Germinal center (tissue), 1 donor: ENCODE measurements at regions not wholly inside any gene's neighbourhood (a gene's known extent, or its start where the extent isn't known, plus 50 kb on each side); places are given as distances from the start of the nearest gene placed in this dataset.
"Not testable (repeated sequence)": the region's sequence is repeated elsewhere in the genome, so short reads cannot be mapped to it uniquely, and the experiment has no call there.

Source experiments
- DNase-seq: peaks from one replicate; pipeline ENCODE4 v3.0.0; 2012; ENCODE audit warnings: mixed read lengths, low spot score

DNA sequence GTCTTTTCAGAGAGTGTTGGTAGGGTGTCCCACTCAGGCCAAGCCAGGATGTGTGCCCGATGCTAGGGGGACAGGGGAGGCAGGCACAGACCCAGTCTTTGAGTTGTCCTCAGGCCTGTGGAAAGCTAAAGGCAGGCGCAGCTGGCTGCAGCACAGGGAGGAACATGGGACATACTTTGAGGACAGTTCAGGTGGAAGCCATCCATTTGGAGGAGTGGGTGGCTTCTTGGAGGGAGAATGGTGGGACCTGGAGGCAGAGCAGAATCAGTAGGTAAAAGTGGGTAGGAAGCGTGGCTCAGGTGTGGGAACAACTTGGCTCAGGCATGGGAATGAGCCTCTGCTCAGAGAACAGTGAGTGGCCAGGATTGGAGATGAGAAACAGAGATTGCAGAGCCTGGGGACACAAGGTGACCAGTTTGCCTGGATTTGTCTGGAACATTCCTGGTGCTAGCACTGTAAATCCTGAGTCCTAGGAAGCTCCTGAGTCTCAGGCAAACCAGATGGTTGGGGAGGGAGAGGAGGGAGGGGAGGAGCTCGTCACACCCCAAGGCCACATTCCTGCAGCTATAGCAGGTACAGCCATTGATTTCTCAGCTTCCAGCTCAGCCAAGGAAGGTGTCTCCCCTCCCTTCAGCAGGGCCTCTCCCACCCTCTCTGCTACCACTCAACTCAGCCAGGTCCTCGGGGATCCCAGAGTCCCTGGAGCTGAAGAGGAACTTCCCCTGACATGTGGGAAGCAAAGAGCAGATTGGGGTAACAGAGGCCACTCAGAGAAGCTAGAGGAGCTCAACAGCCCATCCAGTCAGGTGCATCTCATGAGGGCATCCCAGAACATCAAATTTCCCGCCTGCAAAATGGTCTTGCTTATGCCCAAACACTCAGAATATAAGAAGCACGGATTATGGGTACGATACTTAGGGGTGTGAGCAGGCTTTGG, 65.2 kb upstream of the TINAGL1 start:
- DNase-seq: no peak

DNA sequence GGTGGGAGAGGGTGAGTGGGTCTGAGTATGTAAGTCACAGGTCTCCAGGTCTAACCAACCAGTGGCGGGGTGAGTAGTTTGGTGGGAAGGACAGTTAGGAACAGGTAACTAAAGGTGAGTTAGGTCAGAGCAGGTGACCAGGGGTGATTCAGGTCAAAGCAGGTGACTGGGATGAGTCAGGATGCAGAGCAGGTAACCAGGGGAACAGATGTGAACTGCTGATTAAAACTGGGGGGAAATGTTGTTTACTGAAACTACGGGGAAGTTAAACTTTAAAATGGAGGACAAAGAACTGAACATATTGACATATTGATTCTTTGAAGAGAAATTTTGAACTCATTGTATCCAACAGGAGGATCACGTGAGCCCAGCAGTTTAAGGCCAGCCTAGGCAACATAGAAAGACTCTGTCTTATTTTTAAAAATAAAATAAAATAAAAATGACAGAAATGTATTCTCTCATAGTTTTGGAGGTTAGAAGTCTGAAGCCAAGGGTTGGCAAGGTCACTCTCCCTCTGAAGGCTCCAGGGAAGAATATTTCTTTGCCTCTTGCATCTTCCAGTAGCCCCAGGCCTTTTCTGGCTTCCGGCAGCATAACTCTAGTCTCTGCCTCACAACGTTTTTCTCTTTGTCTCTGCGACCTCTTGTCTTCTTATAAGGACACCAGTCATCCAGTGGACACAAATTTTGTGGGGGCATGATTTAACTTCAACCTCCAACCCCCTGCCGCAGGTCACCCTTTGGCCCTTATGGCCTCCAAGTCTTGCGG, 64.3 kb upstream of the TINAGL1 start:
- no peak for DNase-seq

DNA sequence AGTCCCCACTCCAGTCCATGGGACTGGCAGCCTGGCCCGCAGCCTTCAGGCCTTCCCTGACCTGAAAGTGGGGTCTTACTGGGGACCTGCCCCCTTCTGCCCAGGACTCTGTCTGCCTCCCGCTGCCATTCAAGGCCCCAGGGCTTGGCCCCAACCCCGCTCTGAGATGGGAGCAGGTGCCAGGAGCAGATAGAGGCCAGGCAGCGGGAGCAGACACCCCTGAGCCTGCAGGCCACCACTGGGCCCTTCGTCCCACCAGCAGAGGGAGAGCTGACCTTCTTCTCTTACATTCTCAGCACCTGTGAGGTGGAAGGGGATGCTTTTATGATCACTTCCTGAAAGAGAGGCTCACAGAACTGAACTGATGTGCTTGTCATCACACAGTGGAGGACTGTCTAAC, 62.2 kb upstream of the TINAGL1 start:
- DNase-seq: no peak

DNA sequence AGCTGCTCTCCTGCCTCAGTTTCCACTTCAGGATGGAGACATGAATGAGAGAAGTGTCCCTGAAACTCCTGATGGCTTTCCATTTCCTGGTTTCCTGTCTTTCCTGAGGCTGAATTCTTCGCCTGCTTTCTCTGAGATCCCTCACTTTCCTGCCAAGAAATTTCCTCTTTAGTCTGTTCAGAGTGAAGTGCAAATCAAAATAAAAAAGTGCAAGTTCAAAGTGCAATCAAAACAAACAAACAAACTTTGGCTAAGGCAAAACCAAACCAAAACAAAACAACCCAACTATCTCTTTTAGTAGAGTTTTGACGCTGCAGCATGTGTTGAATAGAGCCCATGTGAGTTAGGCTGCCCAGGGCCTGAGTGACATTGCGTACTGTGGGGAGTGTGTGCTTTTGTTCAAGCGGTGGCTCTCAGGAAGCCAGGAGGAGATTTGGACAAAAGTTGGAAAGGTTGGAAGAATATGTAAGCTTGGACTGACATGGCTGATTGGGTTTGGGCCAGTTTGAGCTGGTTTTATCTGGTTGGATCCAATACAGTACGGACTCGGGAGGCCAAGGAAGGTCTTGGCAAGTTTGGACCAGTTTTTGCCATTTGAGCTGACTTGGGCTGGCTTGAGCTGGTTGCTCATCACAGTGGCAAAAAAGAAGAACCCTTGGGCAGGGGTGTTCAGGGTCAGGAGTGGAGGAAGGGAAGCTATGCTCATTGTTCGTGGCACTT, 61.1 kb upstream of the TINAGL1 start:
- DNase-seq: no peak

DNA sequence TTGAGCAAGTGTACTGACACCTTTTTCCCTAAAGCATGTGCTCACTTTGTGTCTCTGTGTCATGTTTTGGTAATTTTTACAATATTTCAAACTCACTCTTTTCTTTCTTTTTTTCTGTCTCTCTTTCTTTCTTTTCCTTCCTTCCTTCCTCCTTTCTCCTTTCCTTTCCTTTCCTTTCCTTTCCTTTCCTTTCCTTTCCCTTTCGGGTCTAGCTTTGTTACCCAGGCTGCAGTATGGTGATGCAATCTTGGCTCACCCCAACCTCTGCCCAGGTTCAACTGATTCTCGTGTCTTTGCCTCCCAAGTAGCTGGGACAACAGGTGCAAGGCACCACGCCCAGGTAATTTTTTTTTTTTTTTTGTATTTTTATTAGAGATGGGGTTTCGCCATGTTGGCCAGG, 60.4 kb upstream of the TINAGL1 start:
- DNase-seq: no peak

DNA sequence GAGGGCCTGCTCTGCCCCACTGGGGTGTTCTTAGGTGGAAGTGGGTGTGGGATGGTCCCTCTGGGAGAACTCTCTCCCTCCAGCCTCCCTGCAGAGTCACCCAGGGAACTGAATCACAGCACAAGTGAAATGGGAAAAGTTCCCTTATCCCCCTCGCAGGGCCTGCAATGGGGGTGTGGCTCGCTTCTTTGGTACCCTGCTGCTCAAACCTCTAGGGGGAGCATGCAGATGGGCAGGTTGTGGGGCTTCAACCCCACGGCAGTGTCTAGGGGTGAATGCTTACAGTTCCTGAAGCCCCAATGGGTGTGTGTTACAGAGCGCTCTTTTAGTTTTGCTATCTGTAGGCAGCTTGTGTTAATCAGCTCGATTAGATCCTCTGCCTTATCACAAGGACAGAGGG, 59.0 kb upstream of the TINAGL1 start:
- no peak for DNase-seq

DNA sequence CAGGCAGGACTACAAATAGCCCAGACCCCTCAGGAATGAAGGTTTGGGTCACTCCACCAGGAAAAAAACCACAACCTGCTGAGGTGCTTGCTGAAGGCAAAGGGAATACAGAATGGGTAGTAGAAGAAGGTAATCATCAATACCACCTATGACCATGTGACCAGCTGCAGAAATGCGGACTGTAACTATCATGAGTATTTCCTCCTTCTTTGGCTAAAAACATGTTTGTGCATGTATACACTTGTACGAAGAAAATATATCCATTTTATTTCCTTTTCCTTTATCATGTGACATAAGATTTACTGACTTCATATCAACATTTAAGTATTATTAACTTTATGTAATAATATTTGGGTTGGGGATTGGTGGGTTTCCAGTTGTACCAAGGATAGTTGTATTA, 58.3 kb upstream of the TINAGL1 start:
- DNase-seq: not testable (repeated sequence)

DNA sequence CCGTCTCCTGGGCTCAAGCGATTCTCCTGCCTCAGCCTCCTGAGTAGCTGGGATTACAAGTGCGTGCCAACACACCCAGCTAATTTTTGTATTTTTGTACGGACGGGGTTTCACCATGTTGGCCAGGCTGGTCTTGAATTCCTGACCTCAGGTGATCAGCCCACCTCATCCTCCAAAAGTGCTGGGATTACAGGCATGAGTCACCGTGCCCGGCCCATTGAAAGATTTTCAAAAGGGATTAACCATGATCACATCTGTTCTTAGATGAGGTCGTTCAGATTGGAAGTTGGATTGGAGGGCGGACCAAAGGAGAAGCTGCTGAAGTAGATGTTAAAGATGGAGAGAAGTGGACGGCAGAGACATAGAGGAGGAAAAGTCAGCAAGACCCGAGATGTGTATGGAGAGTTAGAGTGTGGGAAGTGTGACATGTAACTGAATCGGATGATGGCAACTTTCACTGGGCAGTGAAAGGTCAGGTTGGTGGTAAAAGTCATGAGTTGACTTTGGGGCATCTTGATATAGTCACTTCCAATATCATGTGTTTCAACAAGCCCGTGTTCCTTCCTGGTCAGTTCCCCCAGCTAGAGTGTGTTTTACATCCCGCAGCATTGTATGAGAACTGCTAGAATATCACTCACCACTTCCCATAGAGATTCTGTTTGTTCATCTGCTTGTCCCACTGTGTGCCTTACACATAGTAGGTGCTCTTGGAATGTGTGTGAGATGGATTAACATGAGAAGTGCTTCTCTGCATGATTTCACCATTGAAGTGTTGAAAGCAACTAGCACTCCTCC, 54.4 kb upstream of the TINAGL1 start:
- no peak for DNase-seq

DNA sequence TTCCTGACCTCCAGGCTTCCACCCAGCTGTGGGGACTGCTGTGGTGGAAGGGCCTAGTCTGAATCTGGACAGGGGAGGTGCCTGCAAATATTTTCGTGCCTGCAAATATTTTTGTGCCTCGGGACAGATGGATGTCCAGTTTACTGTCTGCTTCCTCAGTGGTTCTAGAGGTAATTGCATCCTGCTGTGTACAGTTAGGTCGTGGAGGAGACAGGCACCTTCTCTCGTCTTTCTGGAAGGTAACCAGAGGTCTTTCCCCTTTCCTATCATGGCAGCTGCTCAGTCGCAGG, 53.8 kb upstream of the TINAGL1 start:
- no peak for DNase-seq

DNA sequence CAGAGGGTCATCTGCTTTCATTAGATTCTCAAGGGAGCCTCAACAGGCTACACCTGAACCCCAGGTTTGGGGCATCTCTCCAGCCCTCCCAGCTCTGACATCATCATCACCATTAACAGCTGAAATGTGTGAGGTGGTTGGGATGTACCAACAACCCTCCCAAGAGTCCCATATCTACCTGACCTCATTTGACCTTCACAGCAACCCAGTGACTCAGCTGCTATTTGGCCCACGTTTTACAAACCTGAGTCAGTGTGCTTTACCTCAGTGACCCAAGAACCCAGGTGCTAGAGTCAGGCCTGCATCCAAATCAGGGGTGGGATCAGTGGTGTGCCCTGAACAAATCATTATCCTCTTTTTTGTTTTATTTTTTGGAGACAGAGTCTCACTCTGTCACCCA, 53.3 kb upstream of the TINAGL1 start:
- no peak for DNase-seq

DNA sequence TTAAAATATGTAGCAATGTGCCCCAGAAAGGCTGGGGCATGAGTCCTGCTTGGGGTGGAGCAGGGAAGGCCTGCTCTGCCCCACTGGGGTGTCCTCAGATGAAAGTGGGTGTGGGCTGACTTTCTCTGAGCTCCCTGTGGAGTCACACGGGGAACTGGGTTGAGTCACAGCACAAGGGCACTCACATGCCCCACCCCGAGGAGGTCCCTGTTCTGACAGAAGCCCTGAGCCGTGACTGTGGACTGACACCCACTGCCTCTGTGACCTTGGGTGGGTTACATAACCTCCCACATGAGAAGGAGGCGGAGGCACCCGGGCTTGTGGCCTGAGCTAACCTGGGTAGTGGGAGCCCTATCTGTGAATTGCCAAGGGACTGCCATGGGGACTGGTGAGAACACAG, 52.5 kb upstream of the TINAGL1 start:
- no peak for DNase-seq

DNA sequence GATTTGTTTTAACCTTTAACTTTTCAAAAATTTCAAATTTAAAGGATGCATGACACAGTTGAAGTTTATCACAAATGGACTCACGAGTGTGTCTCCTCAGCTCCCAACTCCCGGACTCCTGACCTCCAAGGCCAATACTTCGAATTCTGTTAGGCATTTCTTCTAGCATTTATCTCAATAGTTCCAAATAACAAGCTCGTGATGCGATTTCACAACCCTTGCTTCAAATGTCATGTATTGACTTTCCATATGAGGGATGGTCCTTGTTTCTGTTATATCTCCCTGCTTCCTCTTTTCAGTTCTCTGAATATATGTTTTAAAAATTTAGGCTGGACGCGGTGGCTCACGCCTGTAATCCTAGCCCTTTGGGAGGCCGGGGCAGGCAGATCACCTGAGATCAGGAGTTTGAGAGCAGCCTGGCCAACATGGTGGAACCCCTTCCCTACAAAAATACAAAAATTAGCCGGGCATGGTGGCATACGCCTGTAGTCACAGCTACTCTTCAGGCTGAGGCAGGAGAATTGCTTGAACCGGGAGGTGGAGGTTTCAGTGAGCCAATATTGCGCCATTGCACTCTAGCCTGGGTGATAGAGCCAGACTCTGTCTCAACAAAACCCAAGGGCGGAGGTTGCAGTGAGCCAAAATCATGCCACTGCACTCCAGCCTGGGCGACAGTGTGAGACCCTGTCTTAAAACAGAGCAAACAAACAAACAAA, 52.0 kb upstream of the TINAGL1 start:
- no peak for DNase-seq
